ENCODE measurements at regions not wholly inside any gene's neighbourhood (a gene's known extent, or its start where the extent isn't known, plus 50 kb on each side); places are given as distances from the start of the nearest gene placed in this dataset.
"Not testable (repeated sequence)": the region's sequence is repeated elsewhere in the genome, so short reads cannot be mapped to it uniquely, and the experiment has no call there.

DNA sequence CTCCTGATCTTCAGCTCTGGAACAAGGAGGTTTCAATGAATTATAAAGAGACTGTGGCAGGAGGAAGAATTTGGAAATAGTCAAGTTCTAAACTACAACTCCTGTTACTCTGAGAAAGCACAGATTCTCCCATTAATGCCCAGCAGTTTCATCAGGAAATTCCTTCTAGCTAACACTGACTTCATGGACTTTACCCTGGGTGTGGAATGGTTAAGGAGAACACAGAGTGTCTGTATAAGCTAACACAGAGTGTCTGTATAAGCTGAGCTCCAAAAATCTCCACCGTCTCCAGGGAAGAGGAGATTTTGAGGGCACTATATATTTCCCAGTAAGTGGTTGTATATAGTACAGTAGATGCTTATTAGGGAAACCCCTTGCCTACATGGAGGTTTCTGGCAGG lies 675.5 kb downstream of the XPNPEP1 start:
- Histone ChIP-seq H3K4me3 (ENCODE audit: low read length) (no peak overlapping the region), H3K27me3 (ENCODE audit: control insufficient read depth, insufficient read depth, low read length) (no peaks in the 10 kb centered on the region), H3K9me3 (ENCODE audit: control insufficient read depth, low read length) (no peaks in the 10 kb centered on the region), H3K9ac (ENCODE audit: low read length) (no peak overlapping the region), H3K4me1 (ENCODE audit: control insufficient read depth, insufficient read depth, low read length) (no peaks in the 10 kb centered on the region), H3K36me3 (ENCODE audit: control insufficient read depth, insufficient read depth, low read length) (no peaks in the 10 kb centered on the region)

DNA sequence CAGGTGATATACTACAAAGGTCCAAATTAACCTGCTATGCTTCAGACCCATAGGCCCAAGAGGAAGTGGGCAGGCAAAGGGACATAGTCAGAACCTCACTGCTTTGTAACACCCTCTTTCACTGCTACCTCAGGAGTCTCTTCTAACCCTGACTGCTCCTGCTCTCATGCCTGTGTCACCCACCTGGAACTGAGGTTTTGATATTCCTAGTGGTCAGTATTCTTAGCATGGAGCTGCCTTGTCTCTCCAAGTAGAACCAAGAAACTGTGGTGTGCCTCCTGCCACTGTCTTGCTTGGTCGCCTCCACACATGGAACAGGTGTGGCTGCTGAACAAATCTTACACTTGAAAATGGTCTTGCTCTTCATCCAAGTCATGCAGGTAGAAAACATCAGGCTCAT lies 677.5 kb downstream of the XPNPEP1 start:
- H3K36me3 ChIP-seq (ENCODE audit: control insufficient read depth, insufficient read depth, low read length): no peaks in the 10 kb centered on the region
- no peaks in the 10 kb centered on the region for H3K9me3 ChIP-seq (ENCODE audit: control insufficient read depth, low read length)
- H3K4me3 ChIP-seq (ENCODE audit: low read length): no peak overlapping the region
- no peak overlapping the region for H3K9ac ChIP-seq (ENCODE audit: low read length)
- H3K27me3 ChIP-seq (ENCODE audit: control insufficient read depth, insufficient read depth, low read length): no peaks in the 10 kb centered on the region
- no peaks in the 10 kb centered on the region for H3K4me1 ChIP-seq (ENCODE audit: control insufficient read depth, insufficient read depth, low read length)

DNA sequence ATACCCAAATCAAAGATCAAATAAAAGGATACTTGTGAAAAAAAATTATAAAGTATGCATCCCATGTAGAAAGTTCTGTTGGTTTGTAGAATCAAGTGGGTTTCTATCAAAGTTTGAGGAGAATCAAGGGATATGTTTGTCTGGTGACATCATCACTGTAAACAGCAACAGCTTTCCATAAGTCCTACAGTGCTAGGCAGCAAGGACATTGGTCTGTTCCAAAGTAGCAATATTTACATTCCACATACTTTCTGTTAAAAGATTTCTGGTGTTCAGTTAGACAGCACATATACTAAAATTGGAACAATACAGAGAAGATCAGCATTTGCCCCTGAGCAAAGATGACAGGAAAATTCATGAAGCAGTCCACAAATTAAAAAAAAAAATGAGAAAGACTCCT lies 683.9 kb downstream of the XPNPEP1 start:
- Histone ChIP-seq H3K27me3 (ENCODE audit: control insufficient read depth, insufficient read depth, low read length) (no peaks in the 10 kb centered on the region), H3K4me3 (ENCODE audit: low read length) (no peak overlapping the region), H3K9me3 (ENCODE audit: control insufficient read depth, low read length) (no peaks in the 10 kb centered on the region), H3K9ac (ENCODE audit: low read length) (no peak overlapping the region), H3K4me1 (ENCODE audit: control insufficient read depth, insufficient read depth, low read length) (no peaks in the 10 kb centered on the region), H3K36me3 (ENCODE audit: control insufficient read depth, insufficient read depth, low read length) (no peaks in the 10 kb centered on the region)

DNA sequence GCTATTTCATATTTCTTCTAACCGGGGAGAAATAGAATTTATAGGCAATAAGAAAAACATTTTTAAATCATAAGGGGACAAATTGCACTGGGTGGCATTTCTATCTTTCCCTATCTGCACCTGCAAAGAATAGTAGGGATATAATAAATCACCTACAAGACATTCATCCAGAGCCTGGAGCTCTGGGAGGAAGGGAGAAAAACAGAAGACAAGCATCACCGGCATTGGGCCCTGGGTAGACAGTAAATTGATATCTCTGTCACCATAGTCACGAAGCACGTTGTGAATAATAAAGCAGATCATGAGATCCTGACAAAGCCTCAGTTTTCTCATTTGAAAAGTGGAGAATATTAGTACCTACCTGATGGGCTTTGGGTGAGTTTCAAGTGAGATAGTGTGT lies 685.6 kb downstream of the XPNPEP1 start:
- Histone ChIP-seq H3K4me3 (ENCODE audit: low read length) (no peak overlapping the region), H3K4me1 (ENCODE audit: control insufficient read depth, insufficient read depth, low read length) (no peaks in the 10 kb centered on the region), H3K9ac (ENCODE audit: low read length) (no peak overlapping the region), H3K27me3 (ENCODE audit: control insufficient read depth, insufficient read depth, low read length) (no peaks in the 10 kb centered on the region), H3K9me3 (ENCODE audit: control insufficient read depth, low read length) (no peaks in the 10 kb centered on the region), H3K36me3 (ENCODE audit: control insufficient read depth, insufficient read depth, low read length) (no peaks in the 10 kb centered on the region)

DNA sequence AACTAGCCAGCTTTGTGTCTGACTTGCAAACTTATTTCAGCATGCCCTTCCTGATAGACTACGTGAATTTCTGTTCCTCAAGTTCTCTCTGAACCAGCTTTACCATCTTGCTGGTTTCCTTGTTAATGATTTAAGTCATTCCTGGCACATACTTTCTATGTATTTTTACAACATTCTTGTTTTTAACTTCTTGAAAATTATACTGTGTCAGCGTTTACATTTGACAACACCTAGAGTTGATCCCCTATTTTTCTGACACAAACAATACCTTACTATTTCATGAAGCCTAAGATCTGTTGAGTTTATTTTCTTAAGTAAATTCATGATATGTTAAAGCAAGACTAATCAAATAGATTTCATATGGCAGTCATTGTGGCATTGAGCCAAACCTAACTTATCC lies 686.3 kb downstream of the XPNPEP1 start:
- Histone ChIP-seq H3K4me3 (ENCODE audit: low read length) (no peak overlapping the region), H3K9ac (ENCODE audit: low read length) (no peak overlapping the region), H3K27me3 (ENCODE audit: control insufficient read depth, insufficient read depth, low read length) (no peaks in the 10 kb centered on the region), H3K9me3 (ENCODE audit: control insufficient read depth, low read length) (no peaks in the 10 kb centered on the region), H3K4me1 (ENCODE audit: control insufficient read depth, insufficient read depth, low read length) (no peaks in the 10 kb centered on the region), H3K36me3 (ENCODE audit: control insufficient read depth, insufficient read depth, low read length) (no peaks in the 10 kb centered on the region)

DNA sequence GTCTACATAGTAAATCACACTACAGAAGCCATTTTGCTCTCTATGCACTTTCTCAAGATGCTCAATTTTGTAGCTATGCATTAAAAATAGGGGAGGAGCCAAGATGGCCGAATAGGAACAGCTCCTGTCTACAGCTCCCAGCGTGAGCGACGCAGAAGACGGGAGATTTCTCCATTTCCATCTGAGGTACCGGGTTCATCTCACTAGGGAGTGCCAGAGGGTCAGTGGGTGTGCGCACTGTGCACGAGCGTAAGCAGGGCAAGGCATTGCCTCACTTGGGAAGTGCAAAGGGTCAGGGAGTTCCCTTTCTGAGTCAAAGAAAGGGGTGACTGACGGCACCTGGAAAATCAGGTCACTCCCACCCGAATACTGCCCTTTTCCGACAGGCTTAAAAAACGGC lies 699.8 kb downstream of the XPNPEP1 start:
- not testable (repeated sequence) for H3K4me3 ChIP-seq (ENCODE audit: low read length); H3K4me1 ChIP-seq (ENCODE audit: control insufficient read depth, insufficient read depth, low read length); H3K9ac ChIP-seq (ENCODE audit: low read length); H3K9me3 ChIP-seq (ENCODE audit: control insufficient read depth, low read length); H3K27me3 ChIP-seq (ENCODE audit: control insufficient read depth, insufficient read depth, low read length); H3K36me3 ChIP-seq (ENCODE audit: control insufficient read depth, insufficient read depth, low read length)

DNA sequence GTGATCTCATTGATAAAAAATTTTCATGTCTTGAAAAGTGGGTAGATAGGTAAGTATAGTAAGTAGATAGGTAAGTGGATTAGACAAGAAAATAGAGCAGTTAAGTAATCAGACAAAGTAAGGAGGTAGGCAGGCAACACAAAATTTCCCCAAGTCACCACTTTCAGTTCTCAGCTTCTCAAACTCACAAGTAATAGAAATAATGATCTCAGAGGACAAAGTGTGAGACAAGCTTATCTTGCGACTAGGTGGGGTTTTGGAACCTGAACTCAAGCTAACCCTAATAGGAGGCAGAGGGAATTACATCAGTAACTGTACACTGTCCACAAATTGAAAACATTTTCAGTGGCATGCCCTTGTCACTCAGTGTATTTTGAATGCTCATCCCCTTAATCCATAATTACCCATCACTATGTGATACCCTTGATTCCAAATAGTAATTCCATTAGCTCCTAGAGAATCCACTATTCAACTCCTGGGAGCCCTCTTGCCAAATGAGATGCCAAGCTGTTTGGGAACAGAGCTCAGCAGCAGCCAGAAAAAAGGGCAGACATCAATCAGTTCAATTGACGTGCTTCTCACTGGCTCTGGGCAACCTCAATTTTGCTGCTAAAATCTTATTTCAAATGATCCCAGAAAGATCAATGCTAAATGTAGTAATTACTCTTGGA lies 703.2 kb downstream of the XPNPEP1 start:
- Histone ChIP-seq H3K4me3 (ENCODE audit: low read length) (no peak overlapping the region), H3K9ac (ENCODE audit: low read length) (no peak overlapping the region), H3K36me3 (ENCODE audit: control insufficient read depth, insufficient read depth, low read length) (no peaks in the 10 kb centered on the region), H3K4me1 (ENCODE audit: control insufficient read depth, insufficient read depth, low read length) (no peaks in the 10 kb centered on the region), H3K27me3 (ENCODE audit: control insufficient read depth, insufficient read depth, low read length) (no peaks in the 10 kb centered on the region), H3K9me3 (ENCODE audit: control insufficient read depth, low read length) (no peaks in the 10 kb centered on the region)

DNA sequence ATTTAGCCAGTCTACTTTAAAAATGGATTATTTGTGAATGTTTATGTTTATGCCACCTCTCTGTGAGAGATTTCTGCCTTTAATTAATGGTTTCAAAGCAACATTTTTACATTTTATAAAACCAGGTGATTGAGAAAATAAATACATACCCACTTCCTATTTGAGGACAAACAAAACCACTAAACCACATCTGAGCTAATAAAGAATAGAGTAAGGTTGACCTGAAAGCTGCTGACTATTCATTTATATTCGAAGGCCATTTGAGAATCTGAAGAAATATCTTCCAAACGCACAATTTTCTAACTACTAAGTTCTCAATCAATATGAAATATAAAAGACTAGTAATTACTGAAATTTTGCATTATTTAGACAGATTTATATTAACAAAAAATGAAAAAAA lies 705.1 kb downstream of the XPNPEP1 start:
- Histone ChIP-seq H3K27me3 (ENCODE audit: control insufficient read depth, insufficient read depth, low read length) (no peaks in the 10 kb centered on the region), H3K4me3 (ENCODE audit: low read length) (no peak overlapping the region), H3K9ac (ENCODE audit: low read length) (no peak overlapping the region), H3K36me3 (ENCODE audit: control insufficient read depth, insufficient read depth, low read length) (no peaks in the 10 kb centered on the region), H3K4me1 (ENCODE audit: control insufficient read depth, insufficient read depth, low read length) (no peaks in the 10 kb centered on the region), H3K9me3 (ENCODE audit: control insufficient read depth, low read length) (no peaks in the 10 kb centered on the region)

DNA sequence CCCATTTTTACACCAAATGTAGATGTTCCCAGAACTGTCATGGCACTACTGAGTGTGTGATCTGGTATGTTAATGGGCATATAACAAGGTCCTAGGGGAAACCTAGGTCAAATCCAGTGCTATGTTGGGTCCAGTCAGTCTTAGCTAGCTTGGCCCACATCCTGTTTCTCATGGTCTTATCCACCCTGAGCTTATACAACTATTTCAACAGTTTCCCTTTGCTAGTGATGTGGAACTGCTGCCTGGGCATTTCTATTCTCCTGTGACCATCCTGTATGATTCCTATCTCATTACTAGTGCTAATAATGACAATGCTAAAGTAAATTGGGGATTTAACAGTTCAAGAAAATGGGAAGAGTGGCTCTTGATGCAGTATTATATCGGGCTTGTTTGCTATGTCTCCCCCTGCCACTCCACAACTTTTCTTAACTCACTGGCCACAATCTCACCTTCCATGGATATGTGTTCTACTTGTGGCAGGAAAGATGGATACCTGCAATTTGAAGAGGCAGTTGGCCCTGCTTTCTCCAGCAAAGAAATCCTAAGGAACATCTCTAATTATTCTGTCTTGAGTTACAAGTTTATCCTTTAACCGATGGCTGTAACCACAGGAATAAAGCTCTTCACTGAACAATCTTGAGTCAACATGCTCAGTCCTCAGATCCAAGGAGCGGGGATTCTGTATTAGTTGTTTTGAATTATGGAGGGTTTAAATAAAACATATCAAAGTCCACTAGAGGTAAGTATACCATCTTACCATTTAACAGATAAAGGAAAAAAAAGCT lies 707.8 kb downstream of the XPNPEP1 start:
- Histone ChIP-seq H3K4me3 (ENCODE audit: low read length) (no peak overlapping the region), H3K9me3 (ENCODE audit: control insufficient read depth, low read length) (no peaks in the 10 kb centered on the region), H3K9ac (ENCODE audit: low read length) (no peak overlapping the region), H3K27me3 (ENCODE audit: control insufficient read depth, insufficient read depth, low read length) (no peaks in the 10 kb centered on the region), H3K36me3 (ENCODE audit: control insufficient read depth, insufficient read depth, low read length) (no peaks in the 10 kb centered on the region), H3K4me1 (ENCODE audit: control insufficient read depth, insufficient read depth, low read length) (no peaks in the 10 kb centered on the region)

DNA sequence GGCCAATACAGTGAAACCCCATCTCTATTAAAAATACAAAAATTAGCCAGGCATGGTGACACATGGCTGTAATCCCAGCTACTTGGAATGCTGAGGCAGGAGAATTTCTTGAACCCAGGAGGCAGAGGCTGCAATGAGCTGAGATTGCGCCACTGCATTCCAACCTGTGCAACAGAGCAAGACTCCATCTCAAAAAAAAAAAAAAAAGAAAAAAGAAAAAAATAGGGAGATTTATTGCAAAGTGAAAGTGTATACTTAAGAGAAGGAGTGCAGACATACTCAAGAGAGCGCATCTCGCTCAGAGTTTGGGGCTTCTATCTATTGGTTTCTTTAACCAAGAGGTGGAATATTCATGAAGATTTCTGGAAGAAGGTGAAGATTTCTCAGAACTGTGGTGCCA lies 708.4 kb downstream of the XPNPEP1 start:
- not testable (repeated sequence) for H3K36me3 ChIP-seq (ENCODE audit: control insufficient read depth, insufficient read depth, low read length); H3K4me1 ChIP-seq (ENCODE audit: control insufficient read depth, insufficient read depth, low read length); H3K4me3 ChIP-seq (ENCODE audit: low read length); H3K9me3 ChIP-seq (ENCODE audit: control insufficient read depth, low read length); H3K27me3 ChIP-seq (ENCODE audit: control insufficient read depth, insufficient read depth, low read length); H3K9ac ChIP-seq (ENCODE audit: low read length)

DNA sequence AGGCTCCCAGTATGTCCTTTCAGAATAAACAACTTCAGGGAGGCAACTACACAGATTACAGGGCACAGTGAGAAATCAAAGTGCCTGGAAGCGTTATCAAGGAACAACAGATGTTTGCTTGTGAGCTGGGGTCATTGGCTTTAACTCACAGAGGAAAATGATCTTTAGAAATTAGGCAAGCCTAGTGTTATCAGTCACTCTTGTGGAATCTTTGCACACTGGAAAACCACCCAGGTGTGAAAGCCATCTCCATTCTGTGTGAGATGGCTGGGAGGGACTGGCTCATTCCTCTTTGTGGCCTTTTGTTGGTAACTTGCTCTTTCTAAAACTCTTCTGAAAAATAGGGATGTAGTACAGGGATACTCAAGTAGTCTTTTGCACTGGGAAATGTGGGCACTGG lies 716.0 kb downstream of the XPNPEP1 start:
- Histone ChIP-seq H3K9me3 (ENCODE audit: control insufficient read depth, low read length) (no peaks in the 10 kb centered on the region), H3K36me3 (ENCODE audit: control insufficient read depth, insufficient read depth, low read length) (no peaks in the 10 kb centered on the region), H3K4me1 (ENCODE audit: control insufficient read depth, insufficient read depth, low read length) (no peaks in the 10 kb centered on the region), H3K27me3 (ENCODE audit: control insufficient read depth, insufficient read depth, low read length) (no peaks in the 10 kb centered on the region), H3K4me3 (ENCODE audit: low read length) (no peak overlapping the region), H3K9ac (ENCODE audit: low read length) (no peak overlapping the region)

DNA sequence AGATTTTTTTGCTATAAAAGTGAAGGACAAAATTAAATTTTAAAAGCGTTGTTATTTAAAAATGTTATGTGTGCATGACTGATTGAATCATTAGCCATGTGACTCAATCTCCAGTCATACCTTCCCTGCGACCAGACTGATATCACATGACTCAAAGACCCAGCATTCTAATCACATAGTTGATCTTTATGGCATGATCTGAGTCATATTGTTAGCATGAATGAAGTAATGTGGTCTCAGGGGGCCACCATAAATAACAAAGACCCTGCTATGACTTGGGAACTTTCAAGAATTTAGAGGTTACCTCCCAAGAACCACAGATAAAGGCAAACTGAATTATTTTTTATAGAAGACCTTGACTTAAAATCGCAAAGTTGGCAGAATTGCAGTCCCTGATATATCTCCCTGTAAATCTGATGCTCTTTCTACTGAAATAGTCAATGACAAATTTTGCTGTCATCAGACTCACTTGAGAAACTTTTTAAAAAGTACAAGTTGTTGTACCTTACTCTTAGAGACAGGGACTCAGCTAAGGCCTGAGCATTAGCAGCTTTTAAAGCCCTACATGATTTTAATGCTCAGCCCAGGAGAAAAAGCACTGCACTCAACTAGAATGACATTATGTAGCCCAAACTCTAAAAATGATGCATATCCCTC lies 717.3 kb downstream of the XPNPEP1 start:
- H3K9me3 ChIP-seq (ENCODE audit: control insufficient read depth, low read length): no peaks in the 10 kb centered on the region
- H3K9ac ChIP-seq (ENCODE audit: low read length): no peak overlapping the region
- no peak overlapping the region for H3K4me3 ChIP-seq (ENCODE audit: low read length)
- no peaks in the 10 kb centered on the region for H3K4me1 ChIP-seq (ENCODE audit: control insufficient read depth, insufficient read depth, low read length)
- H3K36me3 ChIP-seq (ENCODE audit: control insufficient read depth, insufficient read depth, low read length): no peaks in the 10 kb centered on the region
- no peaks in the 10 kb centered on the region for H3K27me3 ChIP-seq (ENCODE audit: control insufficient read depth, insufficient read depth, low read length)

Measured in mucosa of stomach (tissue), 1 donor.